IPS-15b (cell line): ENCODE measurements at regions not wholly inside any gene's neighbourhood (a gene's known extent, or its start where the extent isn't known, plus 50 kb on each side); places are given as distances from the start of the nearest gene placed in this dataset.

Experiments used
- H3K27me3 ChIP-seq: one replicate; pipeline ENCODE4 v1.6.1; 2013; ENCODE audit warnings: low read length; ENCODE audit not compliant: control insufficient read depth, insufficient read depth
- H3K36me3 ChIP-seq: one replicate; pipeline ENCODE4 v1.6.1; 2013; ENCODE audit warnings: low read length; ENCODE audit not compliant: control insufficient read depth, insufficient read depth
- H3K4me1 ChIP-seq: one replicate; pipeline ENCODE4 v1.6.1; 2013; ENCODE audit warnings: mild to moderate bottlenecking, low read length; ENCODE audit not compliant: control insufficient read depth, insufficient read depth
- H3K4me3 ChIP-seq: one replicate; pipeline ENCODE4 v1.5.1; 2013; ENCODE audit warnings: low read depth, low read length
- H3K9ac ChIP-seq: one replicate; pipeline ENCODE4 v1.6.1; 2013; ENCODE audit warnings: low read depth, mild to moderate bottlenecking, low read length
- H3K9me3 ChIP-seq: one replicate; pipeline ENCODE4 v1.6.1; 2013; ENCODE audit warnings: mild to moderate bottlenecking, low read length; ENCODE audit not compliant: control insufficient read depth, insufficient read depth

DNA sequence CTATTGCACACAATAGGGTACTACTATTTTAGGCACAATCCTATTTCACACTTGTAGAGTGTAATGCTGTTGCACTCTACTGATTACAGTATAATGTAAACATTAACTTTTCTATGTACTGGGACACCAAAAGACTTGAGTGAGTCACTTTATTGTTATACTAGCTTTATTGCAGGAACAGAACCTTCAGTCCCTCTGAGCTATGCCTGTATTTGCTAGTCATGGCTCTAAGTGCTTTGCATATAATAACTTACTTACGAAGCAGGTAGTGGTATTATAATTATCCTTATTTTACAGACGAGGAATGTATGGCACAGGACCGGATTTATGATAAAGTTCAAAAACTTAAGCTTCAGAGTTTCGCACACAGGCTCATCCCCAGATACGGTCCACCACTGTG lies 106.6 kb upstream of the SLC6A6 start:
- Histone ChIP-seq H3K9me3 (no peaks in the 10 kb centered on the region), H3K27me3 (peaks cover 3% of the 10 kb centered on the region), H3K4me1 (peaks cover 9% of the 10 kb centered on the region), H3K4me3 (no peak overlapping the region), H3K36me3 (no peaks in the 10 kb centered on the region), H3K9ac (no peak overlapping the region)

GRCh38 chr3:14297305-14297704 lies 105.1 kb upstream of the SLC6A6 start:
- H3K36me3 ChIP-seq, result no peaks in the 10 kb centered on the region
- no peaks in the 10 kb centered on the region for H3K9me3 ChIP-seq
- peaks cover 6% of the 10 kb centered on the region for H3K27me3 ChIP-seq
- H3K4me3 ChIP-seq, result no peak overlapping the region
- peaks cover 2% of the 10 kb centered on the region for H3K4me1 ChIP-seq
- no peak overlapping the region for H3K9ac ChIP-seq

GRCh38 chr3:14297784-14298236 lies 104.6 kb upstream of the SLC6A6 start:
- H3K36me3 ChIP-seq, result no peaks in the 10 kb centered on the region
- no peak overlapping the region for H3K9ac ChIP-seq

GRCh38 chr3:14298442-14298841 lies 104.0 kb upstream of the SLC6A6 start:
- peaks cover 8% of the 10 kb centered on the region for H3K27me3 ChIP-seq
- no peaks in the 10 kb centered on the region for H3K36me3 ChIP-seq
- no peak overlapping the region for H3K9ac ChIP-seq
- H3K9me3 ChIP-seq, result no peaks in the 10 kb centered on the region
- H3K4me3 ChIP-seq, result no peak overlapping the region
- H3K4me1 ChIP-seq, result peaks cover 2% of the 10 kb centered on the region

More at GRCh38 chr3:14297784-14298236, 104.6 kb upstream of the SLC6A6 start:
- H3K27me3 ChIP-seq, result peaks cover 8% of the 10 kb centered on the region
- no peak overlapping the region for H3K4me3 ChIP-seq
- H3K9me3 ChIP-seq, result no peaks in the 10 kb centered on the region
- H3K4me1 ChIP-seq, result peaks cover 2% of the 10 kb centered on the region

DNA sequence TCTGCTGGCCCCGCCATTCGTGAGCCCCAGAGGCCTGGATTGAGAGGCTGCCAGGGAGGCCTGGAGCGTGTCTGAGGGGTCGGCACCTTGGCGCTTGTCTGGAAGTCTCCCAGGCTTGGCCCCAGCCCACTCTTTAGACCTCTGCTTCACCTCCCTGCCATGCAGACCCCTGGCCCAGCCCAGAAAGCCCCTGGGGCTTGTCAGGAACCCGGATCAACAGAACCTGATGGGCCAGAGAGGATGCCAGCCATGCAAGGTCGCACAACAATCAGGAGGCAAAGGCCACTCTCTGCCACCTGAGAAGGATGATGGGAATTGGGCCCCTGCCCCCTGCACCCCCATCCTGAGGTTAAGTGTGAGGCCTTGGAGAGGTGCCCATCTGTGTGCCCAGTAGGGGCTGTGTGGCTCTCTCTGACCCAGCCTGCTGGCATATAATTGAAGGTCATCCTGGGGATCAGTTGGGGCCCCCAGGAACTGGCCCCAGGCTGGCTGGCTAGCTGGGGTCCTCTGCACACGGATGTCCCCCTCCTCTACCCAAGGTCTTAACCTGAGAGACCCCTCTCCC lies 103.3 kb upstream of the SLC6A6 start:
- peaks cover 8% of the 10 kb centered on the region for H3K27me3 ChIP-seq
- no peaks in the 10 kb centered on the region for H3K9me3 ChIP-seq
- no peak overlapping the region for H3K9ac ChIP-seq
- H3K4me1 ChIP-seq, result peaks cover 2% of the 10 kb centered on the region
- H3K36me3 ChIP-seq, result no peaks in the 10 kb centered on the region
- H3K4me3 ChIP-seq, result no peak overlapping the region

GRCh38 chr3:14299767-14300166 lies 102.6 kb upstream of the SLC6A6 start:
- no peak overlapping the region for H3K9ac ChIP-seq
- no peaks in the 10 kb centered on the region for H3K36me3 ChIP-seq
- H3K27me3 ChIP-seq, result peaks cover 8% of the 10 kb centered on the region
- H3K4me1 ChIP-seq, result peaks cover 2% of the 10 kb centered on the region
- no peaks in the 10 kb centered on the region for H3K9me3 ChIP-seq
- no peak overlapping the region for H3K4me3 ChIP-seq

- H3K9ac ChIP-seq, result no peak overlapping the region
- no peak overlapping the region for H3K4me3 ChIP-seq
- no peaks in the 10 kb centered on the region for H3K36me3 ChIP-seq
- peaks cover 8% of the 10 kb centered on the region for H3K27me3 ChIP-seq
- H3K4me1 ChIP-seq, result peaks cover 2% of the 10 kb centered on the region
- H3K9me3 ChIP-seq, result no peaks in the 10 kb centered on the region
These were observed 101.5 kb upstream of the SLC6A6 start for GRCh38 chr3:14300721-14301399.

GRCh38 chr3:14301558-14301957 lies 100.8 kb upstream of the SLC6A6 start:
- Histone ChIP-seq H3K36me3 (no peaks in the 10 kb centered on the region), H3K27me3 (peaks cover 8% of the 10 kb centered on the region), H3K4me1 (peaks cover 2% of the 10 kb centered on the region), H3K9me3 (no peaks in the 10 kb centered on the region), H3K4me3 (no peak overlapping the region), H3K9ac (no peak overlapping the region)

DNA sequence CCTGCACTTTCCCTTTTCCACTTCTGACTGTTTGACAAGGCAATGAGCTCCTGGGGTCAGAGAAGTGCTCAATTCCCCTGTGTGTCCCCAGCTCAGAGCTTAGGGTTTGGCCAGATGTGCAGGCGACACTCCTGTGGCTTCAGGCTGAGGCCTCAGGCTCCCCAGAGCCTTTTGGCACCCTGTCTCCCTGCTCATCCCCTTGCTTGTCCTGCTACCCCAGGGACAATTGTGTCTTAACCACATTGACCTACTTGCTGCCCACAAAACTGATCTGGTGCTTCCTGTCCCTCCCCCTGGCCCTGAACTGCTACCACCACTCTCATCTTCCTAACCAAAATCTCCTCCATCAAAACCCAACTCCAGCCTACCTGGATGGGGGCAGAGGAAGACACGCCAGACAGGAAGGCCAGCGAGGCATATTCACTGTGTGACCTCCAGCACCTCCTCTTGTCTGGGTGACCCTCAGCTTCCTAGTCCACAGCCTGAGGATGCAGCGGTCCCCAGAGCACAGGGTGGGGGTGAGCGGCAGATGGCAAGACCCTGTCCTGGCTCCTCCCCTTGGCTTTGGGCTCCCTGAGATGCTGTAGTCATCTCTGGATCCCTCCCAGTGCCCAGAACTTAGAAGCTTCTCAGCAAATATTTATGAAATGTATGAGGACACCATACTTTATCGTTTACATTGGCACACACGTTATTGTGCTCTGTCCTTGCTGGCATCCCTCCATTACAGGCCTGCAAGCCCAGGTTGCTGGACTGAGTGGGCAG lies 98.9 kb upstream of the SLC6A6 start:
- Histone ChIP-seq H3K36me3 (no peaks in the 10 kb centered on the region), H3K4me3 (no peak overlapping the region), H3K4me1 (no peaks in the 10 kb centered on the region), H3K9ac (no peak overlapping the region), H3K9me3 (no peaks in the 10 kb centered on the region), H3K27me3 (peaks cover 5% of the 10 kb centered on the region)

GRCh38 chr3:14304101-14305045 lies 98.0 kb upstream of the SLC6A6 start:
- no peaks in the 10 kb centered on the region for H3K9me3 ChIP-seq
- H3K4me3 ChIP-seq, result no peak overlapping the region
- H3K27me3 ChIP-seq, result peaks cover 5% of the 10 kb centered on the region
- no peaks in the 10 kb centered on the region for H3K4me1 ChIP-seq
- H3K36me3 ChIP-seq, result no peaks in the 10 kb centered on the region
- no peak overlapping the region for H3K9ac ChIP-seq

- H3K9ac ChIP-seq, result no peak overlapping the region
- no peaks in the 10 kb centered on the region for H3K36me3 ChIP-seq
- H3K9me3 ChIP-seq, result no peaks in the 10 kb centered on the region
- peaks cover 5% of the 10 kb centered on the region for H3K27me3 ChIP-seq
- H3K4me3 ChIP-seq, result no peak overlapping the region
- H3K4me1 ChIP-seq, result no peaks in the 10 kb centered on the region
These were observed 97.1 kb upstream of the SLC6A6 start for GRCh38 chr3:14305324-14305723.
